ENCODE measurements at regions not wholly inside any gene's neighbourhood (a gene's known extent, or its start where the extent isn't known, plus 50 kb on each side); places are given as distances from the start of the nearest gene placed in this dataset.

DNA sequence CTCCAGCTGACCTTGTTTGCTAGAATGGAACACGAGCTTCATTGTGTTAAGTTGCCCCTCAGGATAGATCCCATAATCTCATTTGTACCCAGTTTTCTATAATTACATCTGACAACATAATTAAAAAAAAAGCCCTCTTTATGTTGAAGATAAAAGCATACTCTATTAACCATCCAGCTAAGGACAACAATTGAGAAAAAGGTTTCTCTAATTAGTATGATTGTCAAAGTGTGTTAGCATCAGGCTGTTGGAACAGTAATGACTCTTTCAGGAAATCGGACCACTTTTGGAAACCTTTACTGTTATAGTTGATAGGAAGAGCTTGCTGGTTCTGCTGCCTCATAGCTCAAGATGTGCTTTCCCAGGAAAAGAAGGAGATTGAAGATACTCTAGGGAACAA, 172.6 kb downstream of the FHIP1A start (continued):
- TF ChIP-seq, protein P1, sequence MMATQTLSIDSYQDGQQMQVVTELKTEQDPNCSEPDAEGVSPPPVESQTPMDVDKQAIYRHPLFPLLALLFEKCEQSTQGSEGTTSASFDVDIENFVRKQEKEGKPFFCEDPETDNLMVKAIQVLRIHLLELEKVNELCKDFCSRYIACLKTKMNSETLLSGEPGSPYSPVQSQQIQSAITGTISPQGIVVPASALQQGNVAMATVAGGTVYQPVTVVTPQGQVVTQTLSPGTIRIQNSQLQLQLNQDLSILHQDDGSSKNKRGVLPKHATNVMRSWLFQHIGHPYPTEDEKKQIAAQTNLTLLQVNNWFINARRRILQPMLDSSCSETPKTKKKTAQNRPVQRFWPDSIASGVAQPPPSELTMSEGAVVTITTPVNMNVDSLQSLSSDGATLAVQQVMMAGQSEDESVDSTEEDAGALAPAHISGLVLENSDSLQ (IDR thresholded peaks at IDR 0.05): no peak
- TF ChIP-seq, protein P2, sequence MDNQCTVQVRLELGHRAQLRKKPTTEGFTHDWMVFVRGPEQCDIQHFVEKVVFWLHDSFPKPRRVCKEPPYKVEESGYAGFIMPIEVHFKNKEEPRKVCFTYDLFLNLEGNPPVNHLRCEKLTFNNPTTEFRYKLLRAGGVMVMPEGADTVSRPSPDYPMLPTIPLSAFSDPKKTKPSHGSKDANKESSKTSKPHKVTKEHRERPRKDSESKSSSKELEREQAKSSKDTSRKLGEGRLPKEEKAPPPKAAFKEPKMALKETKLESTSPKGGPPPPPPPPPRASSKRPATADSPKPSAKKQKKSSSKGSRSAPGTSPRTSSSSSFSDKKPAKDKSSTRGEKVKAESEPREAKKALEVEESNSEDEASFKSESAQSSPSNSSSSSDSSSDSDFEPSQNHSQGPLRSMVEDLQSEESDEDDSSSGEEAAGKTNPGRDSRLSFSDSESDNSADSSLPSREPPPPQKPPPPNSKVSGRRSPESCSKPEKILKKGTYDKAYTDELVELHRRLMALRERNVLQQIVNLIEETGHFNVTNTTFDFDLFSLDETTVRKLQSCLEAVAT (IDR thresholded peaks at IDR 0.05): no peak

DNA sequence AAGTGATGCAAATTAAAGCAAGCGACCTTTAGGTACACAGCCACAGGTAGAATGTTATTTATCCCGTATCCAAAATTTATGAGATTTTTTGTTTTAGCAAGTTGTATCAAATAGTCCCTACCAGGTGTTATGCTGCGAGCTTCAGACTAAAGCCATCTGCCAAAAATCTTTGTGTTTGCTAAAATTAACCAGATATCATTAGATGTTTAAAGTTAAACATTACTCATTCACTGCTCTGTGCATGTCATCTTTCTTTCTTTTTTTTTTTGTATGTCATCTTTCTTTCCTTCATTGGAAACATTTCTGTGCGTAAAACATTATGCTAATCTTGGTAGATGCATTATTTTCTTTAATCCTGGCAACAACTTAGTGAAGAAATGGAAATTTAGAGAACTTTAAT, 173.1 kb downstream of the FHIP1A start:
- no peak overlapping the region for H3K9ac ChIP-seq (ENCODE audit: control insufficient read depth, insufficient read depth, low read length)
- ChIA-PET CTCF (no interaction called here), RAD21 (ENCODE audit: unreplicated experiment) (no interaction called here), SMC1A (ENCODE audit: uncharacterized antibody, unreplicated experiment) (no interaction called here), POLR2A (no interaction called here)
- H4K20me1 ChIP-seq (ENCODE audit: control insufficient read depth, insufficient read depth): no peaks in the 10 kb centered on the region
- no peak overlapping the region for H2AFZ ChIP-seq (ENCODE audit: control insufficient read depth, low read depth, low read length)
- no peak overlapping the region for H3K4me2 ChIP-seq (ENCODE audit: control insufficient read depth, insufficient read depth)
- no peaks in the 10 kb centered on the region for H3K9me3 ChIP-seq (replicated peaks; ENCODE audit: control insufficient read depth, insufficient read depth, low read length)
- TF ChIP-seq, protein P3, sequence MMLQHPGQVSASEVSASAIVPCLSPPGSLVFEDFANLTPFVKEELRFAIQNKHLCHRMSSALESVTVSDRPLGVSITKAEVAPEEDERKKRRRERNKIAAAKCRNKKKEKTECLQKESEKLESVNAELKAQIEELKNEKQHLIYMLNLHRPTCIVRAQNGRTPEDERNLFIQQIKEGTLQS (IDR thresholded peaks at IDR 0.05; ENCODE audit: borderline replicate concordance, extremely low read depth, low read depth, low read length): no peak
- TF ChIP-seq NR2F1 (conservative IDR thresholded peaks at IDR 0.05) (no peak), CREM (IDR thresholded peaks at IDR 0.05; ENCODE audit: low read depth) (no peak)
- no peaks in the 10 kb centered on the region for H3K36me3 ChIP-seq (ENCODE audit: control insufficient read depth in 2 of 2, insufficient read depth in 2 of 2, low read length in 1 of 2)
- H3K4me3 ChIP-seq: no peak overlapping the region
- intact Hi-C loops (cut with micrococcal nuclease; ENCODE audit: unreplicated experiment): no loop called here
- FAIRE-seq (no peak), ATAC-seq (no peak), DNase-seq (ENCODE audit: low read depth, low spot score) (no peak)
- no TSS peak for BruUV-seq (replicated peaks)
- in situ Hi-C loops (cut with MboI): no loop called here
- peaks cover 0 to 1% of the 10 kb centered on the region in 2 experiments; a peak in 1 of 4 replicates for H3K27me3 ChIP-seq (replicated peaks in 1 of 2; ENCODE audit: control insufficient read depth in 2 of 2, insufficient read depth in 2 of 2, low read length in 1 of 2)
- WGBS (ENCODE audit: insufficient coverage, insufficient replicate concordance, low lambda C conversion rate, missing lambda C conversion rate): 9% methylated on average over 4 of the region's 4 CpGs
- H3K79me2 ChIP-seq (ENCODE audit: control insufficient read depth, insufficient read depth, low read length): no peaks in the 10 kb centered on the region
- H3K27ac ChIP-seq (ENCODE audit: control insufficient read depth, insufficient read depth): no peak overlapping the region
- no peaks in the 10 kb centered on the region for H3K4me1 ChIP-seq (ENCODE audit: control insufficient read depth, insufficient read depth, low read length)
